ENCODE measurements at regions not wholly inside any gene's neighbourhood (a gene's known extent, or its start where the extent isn't known, plus 50 kb on each side); places are given as distances from the start of the nearest gene placed in this dataset.

DNA sequence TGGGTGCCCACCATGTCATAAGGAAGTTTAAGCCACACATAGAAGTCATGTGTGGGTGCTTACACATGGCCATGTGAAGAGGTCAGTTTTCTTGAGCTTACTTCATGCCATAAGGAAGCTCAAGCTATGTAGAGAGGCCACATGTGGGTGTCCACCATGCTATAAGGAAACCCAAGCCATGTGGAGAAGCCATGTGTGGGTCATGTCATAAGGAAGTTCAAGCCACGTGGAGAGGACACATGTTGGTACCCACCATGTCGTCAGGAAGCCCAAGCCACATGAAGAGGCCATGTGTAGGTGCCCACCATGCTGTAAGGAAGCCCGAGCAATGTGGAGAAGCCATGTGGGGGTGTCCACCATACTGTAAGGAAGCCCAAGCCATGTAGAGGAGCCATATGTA is 1089.2 kb upstream of the AUTS2 start:
- TF ChIP-seq, protein P1, sequence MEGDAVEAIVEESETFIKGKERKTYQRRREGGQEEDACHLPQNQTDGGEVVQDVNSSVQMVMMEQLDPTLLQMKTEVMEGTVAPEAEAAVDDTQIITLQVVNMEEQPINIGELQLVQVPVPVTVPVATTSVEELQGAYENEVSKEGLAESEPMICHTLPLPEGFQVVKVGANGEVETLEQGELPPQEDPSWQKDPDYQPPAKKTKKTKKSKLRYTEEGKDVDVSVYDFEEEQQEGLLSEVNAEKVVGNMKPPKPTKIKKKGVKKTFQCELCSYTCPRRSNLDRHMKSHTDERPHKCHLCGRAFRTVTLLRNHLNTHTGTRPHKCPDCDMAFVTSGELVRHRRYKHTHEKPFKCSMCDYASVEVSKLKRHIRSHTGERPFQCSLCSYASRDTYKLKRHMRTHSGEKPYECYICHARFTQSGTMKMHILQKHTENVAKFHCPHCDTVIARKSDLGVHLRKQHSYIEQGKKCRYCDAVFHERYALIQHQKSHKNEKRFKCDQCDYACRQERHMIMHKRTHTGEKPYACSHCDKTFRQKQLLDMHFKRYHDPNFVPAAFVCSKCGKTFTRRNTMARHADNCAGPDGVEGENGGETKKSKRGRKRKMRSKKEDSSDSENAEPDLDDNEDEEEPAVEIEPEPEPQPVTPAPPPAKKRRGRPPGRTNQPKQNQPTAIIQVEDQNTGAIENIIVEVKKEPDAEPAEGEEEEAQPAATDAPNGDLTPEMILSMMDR (IDR thresholded peaks at IDR 0.05; ENCODE audit: low read depth, low read length), result no peak
- no peak overlapping the region for H3K4me3 ChIP-seq (ENCODE audit: low read depth, low read length)

DNA sequence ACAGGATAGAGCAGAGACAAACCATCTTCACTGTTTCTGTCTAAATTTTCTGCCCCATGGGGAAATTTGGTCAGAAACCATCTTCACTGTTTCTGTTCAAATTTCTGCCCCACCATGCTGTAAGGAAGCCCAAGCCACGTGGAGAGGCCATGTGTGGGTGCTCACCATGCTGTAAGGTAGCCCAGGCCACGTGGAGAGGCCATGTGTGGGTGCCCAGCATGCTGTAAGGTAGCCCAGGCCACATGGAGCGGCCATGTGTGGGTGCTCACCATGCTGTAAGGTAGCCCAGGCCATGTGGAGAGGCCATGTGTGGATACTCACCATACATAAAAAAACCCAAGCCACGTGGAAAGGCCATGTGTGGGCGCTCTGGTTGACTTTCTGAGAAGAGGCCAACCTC is 1088.7 kb upstream of the AUTS2 start:
- TF ChIP-seq, protein P1 (IDR thresholded peaks at IDR 0.05; ENCODE audit: low read depth, low read length), result no peak
- no peak overlapping the region for H3K4me3 ChIP-seq (ENCODE audit: low read depth, low read length)

DNA sequence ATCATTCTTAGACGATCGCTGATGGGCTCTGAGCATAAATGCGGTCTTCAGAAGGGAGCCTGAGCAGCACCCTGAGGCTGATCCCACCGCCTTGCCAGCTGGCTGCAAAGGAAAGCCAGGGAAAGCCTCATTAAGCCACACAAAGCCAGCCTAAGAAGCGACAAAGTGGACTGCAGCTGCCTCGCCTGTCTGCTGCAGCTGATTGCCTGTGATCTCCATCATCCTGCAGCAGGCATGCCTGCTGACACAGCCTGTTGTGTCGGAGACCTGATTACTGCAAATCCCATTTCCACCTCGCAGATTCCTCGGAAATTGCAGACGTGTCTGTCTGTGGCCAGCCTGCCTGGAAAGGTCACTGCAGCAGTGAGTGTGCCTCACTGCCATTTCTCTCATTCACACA is 1087.0 kb upstream of the AUTS2 start:
- TF ChIP-seq, protein P1 (IDR thresholded peaks at IDR 0.05; ENCODE audit: low read depth, low read length), result no peak
- no peak overlapping the region for H3K4me3 ChIP-seq (ENCODE audit: low read depth, low read length)

DNA sequence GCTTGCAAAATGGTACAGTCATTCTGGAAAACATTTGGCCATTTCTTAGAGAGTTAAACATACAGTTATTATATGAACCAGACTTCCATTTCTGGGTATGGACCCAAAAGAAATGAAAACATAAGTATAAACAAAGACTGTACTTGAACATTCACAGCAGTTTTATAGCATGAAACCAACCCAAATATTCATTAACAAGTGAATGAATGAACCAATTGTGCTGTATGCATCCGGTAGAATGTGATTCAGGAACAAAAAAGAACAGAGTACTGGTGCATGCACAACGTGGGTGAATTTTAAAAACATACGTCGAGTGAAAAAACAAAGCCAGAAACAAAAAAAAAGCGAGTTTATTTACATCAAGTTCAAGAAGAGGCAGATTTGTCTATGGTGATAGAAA is 1085.8 kb upstream of the AUTS2 start:
- H3K4me3 ChIP-seq (ENCODE audit: low read depth, low read length), result no peak overlapping the region
- TF ChIP-seq, protein P1 (IDR thresholded peaks at IDR 0.05; ENCODE audit: low read depth, low read length), result no peak

DNA sequence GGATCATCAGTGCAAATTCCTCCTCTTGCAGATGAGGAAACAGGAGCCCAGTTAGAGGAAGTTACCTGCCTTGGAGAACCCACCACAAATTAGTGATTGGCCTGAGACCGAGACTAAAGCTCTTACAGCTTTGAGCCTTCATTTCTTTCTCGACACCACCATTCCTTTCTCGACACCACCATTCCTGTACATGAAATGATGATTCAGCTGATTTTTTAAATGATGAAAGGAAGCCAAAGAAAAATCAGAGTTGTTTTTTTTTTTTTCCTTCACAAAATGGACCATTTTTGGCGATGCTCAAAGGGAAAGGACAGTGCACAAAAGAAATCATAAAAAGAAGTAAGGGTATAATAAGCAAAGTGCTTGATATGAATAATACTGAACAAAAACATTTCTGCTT is 1080.2 kb upstream of the AUTS2 start:
- no peak overlapping the region for H3K4me3 ChIP-seq (ENCODE audit: low read depth, low read length)
- TF ChIP-seq, protein P1 (IDR thresholded peaks at IDR 0.05; ENCODE audit: low read depth, low read length), result no peak

DNA sequence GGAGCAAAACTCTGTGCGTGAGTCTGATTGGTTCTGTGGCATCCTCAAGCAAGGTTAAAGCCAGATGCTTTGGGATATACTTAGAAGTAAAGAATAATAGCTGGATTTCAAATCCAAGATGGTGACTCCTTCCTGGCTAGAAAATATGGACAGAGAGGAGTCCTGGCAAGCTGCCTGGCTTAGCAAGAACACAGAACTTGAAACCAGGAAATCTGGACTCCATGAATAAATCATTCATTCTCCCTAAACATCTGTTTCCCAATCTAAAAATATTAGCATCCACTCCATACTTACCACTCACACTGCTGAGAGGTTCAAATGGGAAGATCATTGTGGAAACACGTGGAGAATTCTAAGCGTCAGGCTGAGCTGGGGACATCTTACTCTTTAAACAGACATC is 1074.1 kb upstream of the AUTS2 start:
- TF ChIP-seq, protein P1 (IDR thresholded peaks at IDR 0.05; ENCODE audit: low read depth, low read length), result no peak
- no peak overlapping the region for H3K4me3 ChIP-seq (ENCODE audit: low read depth, low read length)

DNA sequence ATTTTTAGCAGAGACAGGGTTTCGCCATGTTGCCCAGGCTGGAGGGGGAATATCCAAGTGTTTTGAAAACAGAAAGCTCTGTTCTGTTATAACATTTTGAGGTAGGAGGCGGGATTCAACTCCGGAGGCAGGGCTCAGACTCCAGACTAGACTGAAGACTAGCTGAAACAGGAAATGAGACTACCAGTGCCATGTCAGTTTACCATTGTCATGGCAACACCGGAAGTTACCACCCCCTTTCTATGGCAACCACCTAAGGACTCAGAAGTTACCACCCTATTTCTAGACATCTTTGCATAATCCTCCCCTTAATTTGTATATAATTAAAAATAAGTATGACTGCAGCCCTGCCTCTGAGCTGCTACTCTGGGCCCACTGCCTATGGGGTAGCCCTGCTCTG is 1069.1 kb upstream of the AUTS2 start:
- TF ChIP-seq, protein P1 (IDR thresholded peaks at IDR 0.05; ENCODE audit: low read depth, low read length), result no peak
- H3K4me3 ChIP-seq (ENCODE audit: low read depth, low read length), result no peak overlapping the region
